HTR-8/SVneo (cell line): ENCODE measurements at regions not wholly inside any gene's neighbourhood (a gene's known extent, or its start where the extent isn't known, plus 50 kb on each side); places are given as distances from the start of the nearest gene placed in this dataset.

ENCODE experiments used
- DNase-seq: peaks from one replicate; pipeline ENCODE4 v3.0.0; 2011; ENCODE audit warnings: low spot score, mixed read lengths; ENCODE audit not compliant: insufficient read length
- FAIRE-seq: peaks from 2 replicates; lab custom pipeline; 2011; peaks lifted over from hg19 to GRCh38; lab: Jason Lieb, UNC

DNA sequence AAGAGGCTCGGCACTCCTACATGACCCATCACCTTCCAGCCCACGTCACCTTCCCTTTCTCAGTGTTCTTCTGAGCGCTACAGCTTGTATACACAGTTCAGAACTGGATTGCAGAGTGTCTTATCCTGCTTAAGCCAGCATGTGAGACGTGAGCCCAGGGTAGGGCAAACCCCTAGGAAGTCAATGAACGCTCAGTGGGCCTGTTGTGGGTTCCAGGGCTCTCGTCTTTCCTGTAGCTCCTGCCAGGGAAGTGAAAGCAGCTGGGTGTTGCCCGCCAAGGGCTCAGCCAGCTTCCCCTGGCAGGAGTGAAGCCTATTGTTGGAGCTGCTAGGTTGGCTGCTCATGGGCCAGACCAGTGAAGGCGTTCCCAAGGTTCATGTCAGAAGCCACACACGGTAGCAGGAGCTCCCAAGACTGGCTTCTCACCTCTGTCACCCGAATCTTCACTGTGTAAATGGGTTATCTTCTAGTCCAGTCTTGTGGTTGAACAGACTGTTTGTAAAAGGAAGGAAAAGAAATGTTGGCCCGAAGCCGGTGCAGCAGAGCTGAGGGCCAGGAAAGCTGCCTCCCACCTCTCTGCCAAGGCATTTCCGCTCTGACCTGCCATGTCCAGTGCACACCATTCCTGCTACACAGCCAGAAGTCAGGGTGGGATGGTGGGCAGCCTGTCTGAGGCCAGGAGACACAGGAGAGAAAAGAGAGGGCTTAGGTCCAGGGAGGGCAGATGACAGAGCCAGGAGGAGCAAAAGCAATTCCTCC lies 69.6 kb upstream of the RMDN2 start:
- no peak for DNase-seq
- FAIRE-seq = no peak

DNA sequence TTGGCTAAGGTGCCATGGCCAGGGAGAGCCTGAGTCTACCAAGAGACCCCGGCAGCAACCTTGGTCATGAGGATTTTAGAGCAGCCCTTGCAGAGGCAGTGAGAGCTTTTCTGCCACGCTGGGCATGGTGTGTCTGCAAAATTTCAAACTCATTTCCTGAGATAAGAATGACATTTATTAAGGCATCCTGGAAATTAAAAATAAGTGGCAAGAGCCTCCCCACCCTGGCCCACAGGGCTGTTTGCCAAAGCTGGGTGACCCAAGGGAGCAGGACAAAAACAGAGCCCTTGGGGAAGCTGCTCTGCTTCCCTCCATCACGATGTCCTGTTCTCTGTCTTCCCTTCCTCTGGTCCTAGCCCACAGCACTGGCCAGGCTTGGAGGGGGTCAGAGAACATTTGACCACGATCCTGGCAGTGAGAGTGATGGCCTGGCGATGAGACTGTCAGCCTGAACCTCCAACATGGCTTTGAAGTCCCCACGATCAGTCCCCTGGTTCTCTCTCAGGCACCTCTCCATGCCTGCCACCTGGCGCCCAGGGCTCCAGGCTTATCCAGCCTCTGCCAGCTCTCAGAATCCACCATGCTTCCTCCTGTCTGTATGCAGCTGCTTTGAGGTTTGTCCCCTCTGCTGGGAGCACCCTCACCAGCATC lies 68.9 kb upstream of the RMDN2 start:
- FAIRE-seq (no peak), DNase-seq (no peak)

GRCh38 chr2:37857575-37858399 lies 67.3 kb upstream of the RMDN2 start:
- FAIRE-seq = no peak
- no peak for DNase-seq

DNA sequence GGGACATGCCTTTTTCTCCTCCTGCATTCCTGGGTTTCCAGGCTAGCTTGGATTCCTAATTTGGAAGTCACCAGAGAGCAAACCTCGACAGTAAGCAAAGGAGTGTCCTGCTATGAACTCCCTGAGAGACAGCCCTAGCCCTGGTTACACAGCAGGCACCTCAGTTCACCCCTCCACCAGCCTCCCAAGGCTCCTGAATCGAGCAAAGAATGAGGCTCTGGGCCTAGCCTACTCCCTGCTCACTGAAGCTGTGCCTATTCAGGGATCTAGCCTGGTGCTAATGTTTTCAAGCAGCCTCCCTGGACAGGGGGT lies 66.7 kb upstream of the RMDN2 start:
- FAIRE-seq (no peak), DNase-seq (peak; percentile 37)

GRCh38 chr2:37858725-37859267 lies 66.3 kb upstream of the RMDN2 start:
- DNase-seq = no peak
- FAIRE-seq = no peak

DNA sequence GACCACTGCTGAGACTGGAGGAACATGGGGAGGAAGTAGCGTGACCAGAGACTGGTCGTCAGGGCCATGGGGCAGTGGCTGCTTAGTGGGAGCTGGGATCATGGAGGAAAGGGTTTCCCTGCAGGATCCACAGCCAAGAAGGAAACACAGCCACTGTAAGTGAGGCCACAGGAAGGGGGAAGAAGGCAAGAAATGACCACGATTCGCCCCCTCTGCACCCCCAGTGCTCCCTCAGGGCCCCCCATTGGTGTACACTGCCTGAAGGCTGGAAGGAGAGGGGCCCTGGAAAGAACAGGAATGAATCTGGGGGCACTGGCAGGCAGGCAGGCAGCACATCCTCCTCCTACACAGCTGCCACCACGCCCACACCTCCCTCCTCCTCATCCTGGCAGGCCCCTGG lies 62.5 kb upstream of the RMDN2 start:
- FAIRE-seq (no peak), DNase-seq (no peak)

GRCh38 chr2:37864217-37864616 lies 60.9 kb upstream of the RMDN2 start:
- no peak for DNase-seq
- FAIRE-seq = no peak

- no peak for DNase-seq
- no peak for FAIRE-seq
These were observed 59.4 kb upstream of the RMDN2 start for GRCh38 chr2:37865640-37866039.

- DNase-seq = no peak
- FAIRE-seq = peak; percentile 26
These were observed 58.7 kb upstream of the RMDN2 start for GRCh38 chr2:37866171-37866934.

GRCh38 chr2:37867166-37867565 lies 57.9 kb upstream of the RMDN2 start:
- no peak for FAIRE-seq
- DNase-seq = no peak

DNA sequence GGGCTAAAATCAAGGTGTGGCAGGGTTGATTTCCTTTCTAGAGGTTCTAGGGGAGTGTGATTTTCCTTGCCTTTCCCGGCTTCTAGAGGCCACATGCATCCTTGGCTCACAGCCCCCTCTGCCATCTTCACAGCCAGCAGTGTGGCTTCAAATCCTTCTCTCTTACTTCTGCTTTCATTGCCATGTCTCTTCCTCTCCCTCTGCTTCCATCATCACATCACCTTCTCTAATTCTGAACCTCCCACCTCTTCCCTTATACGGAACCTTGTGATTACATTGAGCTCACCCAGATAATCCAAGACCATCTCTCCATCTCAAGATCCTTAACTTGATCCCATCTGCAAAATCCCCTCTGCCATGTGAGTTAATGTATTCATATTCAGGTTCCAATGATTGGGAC lies 56.2 kb upstream of the RMDN2 start:
- no peak for DNase-seq
- no peak for FAIRE-seq

GRCh38 chr2:37869304-37869703 lies 55.8 kb upstream of the RMDN2 start:
- FAIRE-seq = no peak
- no peak for DNase-seq

GRCh38 chr2:37869771-37870170 lies 55.3 kb upstream of the RMDN2 start:
- DNase-seq (no peak), FAIRE-seq (no peak)

GRCh38 chr2:37870829-37871228 lies 54.3 kb upstream of the RMDN2 start:
- no peak for DNase-seq
- FAIRE-seq = no peak

DNA sequence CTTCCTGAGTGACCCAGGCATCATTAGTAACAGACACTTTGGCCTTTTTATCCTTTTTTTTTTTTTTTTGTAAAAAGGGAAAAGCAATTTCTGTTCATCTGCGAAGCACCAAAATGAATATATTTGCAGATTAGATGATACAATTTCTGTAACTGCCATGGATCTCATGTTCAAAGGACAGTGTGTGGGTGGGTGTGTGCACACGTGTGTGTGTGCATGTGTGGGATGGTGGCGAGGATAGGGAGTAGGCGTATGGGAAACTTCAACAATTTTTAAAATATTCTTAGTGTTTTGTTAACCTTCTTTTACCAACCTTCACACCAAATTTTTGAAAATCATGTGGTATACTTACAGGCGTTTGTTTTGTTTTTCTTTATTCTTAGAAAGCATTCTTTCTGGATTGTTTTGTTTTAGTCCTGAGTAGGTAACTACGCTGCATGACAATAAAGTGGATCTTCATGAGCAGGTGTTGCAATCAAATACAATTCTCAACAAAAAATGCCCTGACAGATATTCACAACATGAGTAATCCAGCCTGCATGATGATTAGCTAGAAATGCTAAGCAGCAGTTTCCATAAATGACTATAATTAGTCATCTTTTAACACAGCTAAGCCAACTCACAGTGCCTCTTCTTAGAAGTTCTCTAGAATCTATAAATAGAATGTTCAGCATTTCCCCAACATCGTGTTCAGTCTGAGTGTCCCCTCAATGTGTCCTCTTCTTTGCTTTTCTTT lies 53.5 kb upstream of the RMDN2 start:
- no peak for FAIRE-seq
- no peak for DNase-seq

GRCh38 chr2:37872192-37872750 lies 52.8 kb upstream of the RMDN2 start:
- no peak for FAIRE-seq
- no peak for DNase-seq

DNA sequence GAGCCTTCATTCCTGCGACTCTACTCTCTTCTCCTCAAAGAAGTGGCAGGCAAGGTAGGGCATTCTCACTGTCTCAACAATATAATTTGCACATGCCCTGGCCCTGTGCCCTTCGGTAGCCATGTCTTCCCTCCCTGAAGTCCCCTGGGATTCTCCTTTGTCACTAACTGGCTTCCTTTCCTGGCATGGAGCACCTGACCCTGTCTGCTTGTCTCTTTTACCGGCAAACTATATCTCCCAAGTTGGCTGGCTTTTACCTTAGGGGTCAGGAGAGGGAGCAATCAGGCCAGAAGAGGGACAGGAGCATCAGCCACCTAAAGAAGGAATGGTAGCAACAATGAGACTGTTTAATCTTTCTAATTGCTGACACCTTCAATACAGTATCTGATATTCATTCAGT lies 51.9 kb upstream of the RMDN2 start:
- DNase-seq (no peak), FAIRE-seq (no peak)

GRCh38 chr2:37873749-37874330 lies 51.2 kb upstream of the RMDN2 start:
- FAIRE-seq (no peak), DNase-seq (no peak)

DNA sequence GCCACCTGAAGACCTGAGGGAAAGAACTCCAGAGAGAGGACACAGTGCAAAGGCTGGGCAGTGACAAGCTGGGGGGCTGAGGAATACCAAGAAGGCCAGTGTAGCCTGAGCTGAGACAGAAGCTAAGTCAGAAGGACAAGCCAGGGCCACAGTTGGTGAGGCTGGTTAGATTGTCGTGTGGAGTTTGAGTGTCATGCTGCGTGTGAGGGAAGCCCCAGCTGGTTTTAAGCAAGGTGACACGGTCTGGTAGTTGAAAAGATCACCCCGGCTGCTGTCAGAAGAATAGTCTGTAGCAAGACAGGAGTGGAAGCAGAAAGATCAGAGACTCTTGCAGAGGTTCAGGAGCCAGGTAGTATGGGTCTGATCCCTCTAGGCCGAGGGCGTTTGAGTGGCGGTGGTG lies 50.6 kb upstream of the RMDN2 start:
- DNase-seq (no peak), FAIRE-seq (peak; percentile 49)
